ENCODE measurements at regions not wholly inside any gene's neighbourhood (a gene's known extent, or its start where the extent isn't known, plus 50 kb on each side); places are given as distances from the start of the nearest gene placed in this dataset.

- POLR2A ChIA-PET (ENCODE audit: unreplicated experiment), result no interaction called here
- Histone ChIP-seq H2BK15ac (ENCODE audit: low read depth, low read length) (no peak overlapping the region), H3K4me1 (ENCODE audit: control insufficient read depth, insufficient read depth, low read length) (no peaks in the 10 kb centered on the region), H4K20me1 (ENCODE audit: insufficient read depth, low read length) (no peaks in the 10 kb centered on the region), H3K23ac (ENCODE audit: low read depth, low read length) (no peak overlapping the region), H3K56ac (ENCODE audit: extremely low read depth, insufficient read depth, low read length) (no peak overlapping the region), H3K27ac (ENCODE audit: insufficient read depth, low read length) (no peak overlapping the region), H3K18ac (ENCODE audit: low read depth, low read length) (no peak overlapping the region), H2AFZ (replicated peaks; ENCODE audit: low read length, poor library complexity) (no peak overlapping the region), H3K27me3 (ENCODE audit: control insufficient read depth, insufficient read depth, low read length) (no peaks in the 10 kb centered on the region), H3K9ac (ENCODE audit: low read depth, low read length) (no peak overlapping the region), H3K36me3 (ENCODE audit: control insufficient read depth, insufficient read depth, low read length) (no peaks in the 10 kb centered on the region), H4K5ac (ENCODE audit: low read depth, low read length) (no peak overlapping the region), H3K9me3 (ENCODE audit: control insufficient read depth, insufficient read depth, low read length) (no peaks in the 10 kb centered on the region), H3K14ac (replicated peaks; ENCODE audit: low read depth, low read length) (no peak overlapping the region), H4K91ac (ENCODE audit: insufficient read depth, low read depth, low read length) (no peak overlapping the region), H3K9me1 (ENCODE audit: insufficient read depth, low read length) (no peaks in the 10 kb centered on the region), H2AK9ac (replicated peaks; ENCODE audit: low read depth, low read length, poor library complexity) (no peak overlapping the region), H3K4ac (ENCODE audit: low read depth, low read length) (no peak overlapping the region), H2AK5ac (ENCODE audit: low read depth, low read length) (no peak overlapping the region), H2BK5ac (ENCODE audit: low read depth, low read length, poor library complexity, severe bottlenecking) (no peak overlapping the region), H3K4me3 (ENCODE audit: insufficient read depth, low read depth, low read length) (no peak overlapping the region), H3K4me2 (ENCODE audit: low read depth, low read length) (no peak overlapping the region), H4K8ac (ENCODE audit: low read depth in 2 of 2, low read length in 2 of 2) (no peak overlapping the region), H2BK20ac (ENCODE audit: low read depth, low read length) (no peak overlapping the region), H2BK120ac (ENCODE audit: low read depth, low read length) (no peak overlapping the region), H3K79me1 (ENCODE audit: low read depth in 1 of 2, low read length in 2 of 2) (no peaks in the 10 kb centered on the region)
- no peak for TF ChIP-seq SMC3 (IDR thresholded peaks at IDR 0.05; ENCODE audit: low read depth, low read length)
- no peak for TF ChIP-seq FOS (IDR thresholded peaks at IDR 0.05; ENCODE audit: low read depth, low read length)
- TF ChIP-seq NFE2L2 (IDR thresholded peaks at IDR 0.05; ENCODE audit: low read depth, low read length), result no peak
- TF ChIP-seq CHD1 (IDR thresholded peaks at IDR 0.05; ENCODE audit: low read depth, low read length), result no peak
- TF ChIP-seq RAD21 (IDR thresholded peaks at IDR 0.05; ENCODE audit: low read length), result no peak
- no peak for TF ChIP-seq MAZ (IDR thresholded peaks at IDR 0.05; ENCODE audit: borderline replicate concordance, low read depth, low read length)
- TF ChIP-seq RFX5 (IDR thresholded peaks at IDR 0.05; ENCODE audit: low read depth, low read length), result no peak
- no peak for TF ChIP-seq CTCF (conservative IDR thresholded peaks at IDR 0.05; ENCODE audit: low read depth, low read length)
- TF ChIP-seq MXI1 (IDR thresholded peaks at IDR 0.05; ENCODE audit: borderline replicate concordance, low read depth, low read length), result no peak
- TF ChIP-seq MAFK (IDR thresholded peaks at IDR 0.05; ENCODE audit: low read depth, low read length), result no peak
- no peak for TF ChIP-seq BHLHE40 (IDR thresholded peaks at IDR 0.05; ENCODE audit: low read depth, low read length)
- TF ChIP-seq USF2 (IDR thresholded peaks at IDR 0.05; ENCODE audit: low read depth, low read length), result no peak
- TF ChIP-seq POLR2A (IDR thresholded peaks at IDR 0.05; ENCODE audit: low read depth, low read length), result no peak
- no peak for TF ChIP-seq CEBPB (IDR thresholded peaks at IDR 0.05; ENCODE audit: low read depth, low read length)
- DNase-seq (no peak), ATAC-seq (ENCODE audit: low read depth) (no peak)
- in situ Hi-C loops (cut with MboI; ENCODE audit: low sequenced_read_pairs) (no loop called here), intact Hi-C loops (cut with micrococcal nuclease) (no loop called here), dilution Hi-C loops (cut with HindIII; ENCODE audit: low sequenced_read_pairs, unreplicated experiment) (no loop called here)
- BruUV-seq (replicated peaks), result no TSS peak
- CTCF ChIA-PET, result interaction anchor here (0.6 kb wide), 1 partner anchor 441 kb away, joined by 4 read pairs; no protein-coding TSS in a partner anchor
Observed at GRCh38 chr20:7490288-7490687, 450.0 kb downstream of the HAO1 start.
